Astrocyte of the spinal cord (primary cell): ENCODE measurements at regions not wholly inside any gene's neighbourhood (a gene's known extent, or its start where the extent isn't known, plus 50 kb on each side); places are given as distances from the start of the nearest gene placed in this dataset.
"Not testable (repeated sequence)": the region's sequence is repeated elsewhere in the genome, so short reads cannot be mapped to it uniquely, and the experiment has no call there.

ENCODE experiments used
- DNase-seq: peaks from one replicate; pipeline ENCODE4 v3.0.0; 2011; ENCODE audit warnings: low read depth, low spot score
- H3K4me3 ChIP-seq: 2 replicates; pipeline ENCODE4 v1.5.1; 2011; ENCODE audit warnings: low read depth, mild to moderate bottlenecking, low read length, moderate library complexity
- in situ Hi-C: cut with HindIII; loops from 2 replicates; pipeline ENCODE4 v1.10.0; 2017; ENCODE audit warnings: low sequenced_read_pairs
- TF ChIP-seq, protein P1 (sequence below): IDR thresholded peaks from 2 replicates; pipeline ENCODE4 v1.5.1; 2012; ENCODE audit warnings: low read depth, mild to moderate bottlenecking, low read length, inconsistent platforms

DNA sequence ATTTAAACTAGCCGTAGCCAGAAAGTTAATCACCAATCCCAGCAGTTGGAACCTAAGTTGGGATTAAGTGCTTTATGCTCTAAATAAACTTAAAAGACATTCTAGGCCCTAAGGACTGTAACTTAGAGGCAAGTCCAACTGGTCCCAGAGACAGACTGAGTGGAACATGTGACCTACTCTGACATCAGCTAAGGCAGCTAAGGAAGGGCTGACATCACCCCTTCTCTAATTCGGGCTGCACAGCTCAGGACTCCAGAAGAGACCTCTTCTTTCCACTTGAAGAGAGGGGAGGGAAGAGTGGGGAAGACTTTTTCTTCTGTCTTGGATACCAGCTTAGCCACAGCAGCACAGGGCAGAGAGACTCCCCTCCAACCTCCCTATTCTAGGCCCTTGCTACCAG, 565.2 kb downstream of the CDH8 start:
- no peak for DNase-seq
- TF ChIP-seq, protein P1, sequence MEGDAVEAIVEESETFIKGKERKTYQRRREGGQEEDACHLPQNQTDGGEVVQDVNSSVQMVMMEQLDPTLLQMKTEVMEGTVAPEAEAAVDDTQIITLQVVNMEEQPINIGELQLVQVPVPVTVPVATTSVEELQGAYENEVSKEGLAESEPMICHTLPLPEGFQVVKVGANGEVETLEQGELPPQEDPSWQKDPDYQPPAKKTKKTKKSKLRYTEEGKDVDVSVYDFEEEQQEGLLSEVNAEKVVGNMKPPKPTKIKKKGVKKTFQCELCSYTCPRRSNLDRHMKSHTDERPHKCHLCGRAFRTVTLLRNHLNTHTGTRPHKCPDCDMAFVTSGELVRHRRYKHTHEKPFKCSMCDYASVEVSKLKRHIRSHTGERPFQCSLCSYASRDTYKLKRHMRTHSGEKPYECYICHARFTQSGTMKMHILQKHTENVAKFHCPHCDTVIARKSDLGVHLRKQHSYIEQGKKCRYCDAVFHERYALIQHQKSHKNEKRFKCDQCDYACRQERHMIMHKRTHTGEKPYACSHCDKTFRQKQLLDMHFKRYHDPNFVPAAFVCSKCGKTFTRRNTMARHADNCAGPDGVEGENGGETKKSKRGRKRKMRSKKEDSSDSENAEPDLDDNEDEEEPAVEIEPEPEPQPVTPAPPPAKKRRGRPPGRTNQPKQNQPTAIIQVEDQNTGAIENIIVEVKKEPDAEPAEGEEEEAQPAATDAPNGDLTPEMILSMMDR = no peak
- no peak overlapping the region for H3K4me3 ChIP-seq
- in situ Hi-C loops = no loop called here

DNA sequence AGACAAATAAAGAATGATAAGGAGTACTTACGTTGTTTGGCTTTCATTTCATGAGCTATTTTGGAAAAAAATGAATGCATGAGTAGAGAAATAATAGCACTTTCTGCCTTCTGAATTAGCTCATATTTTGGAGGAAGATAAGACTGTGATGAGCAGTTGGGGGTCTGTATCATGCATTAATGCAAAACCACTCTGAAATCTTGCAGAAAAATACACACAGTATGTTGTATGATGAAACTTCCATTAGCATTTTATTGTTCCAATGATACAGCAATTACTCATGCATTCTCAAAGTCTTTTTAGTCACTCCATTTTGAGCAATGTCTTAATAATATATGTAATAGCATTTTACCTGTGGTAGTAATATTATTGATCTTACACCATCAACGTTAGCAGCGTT, 571.0 kb downstream of the CDH8 start:
- TF ChIP-seq, protein P1 = no peak
- in situ Hi-C loops = no loop called here
- no peak overlapping the region for H3K4me3 ChIP-seq
- DNase-seq = no peak

DNA sequence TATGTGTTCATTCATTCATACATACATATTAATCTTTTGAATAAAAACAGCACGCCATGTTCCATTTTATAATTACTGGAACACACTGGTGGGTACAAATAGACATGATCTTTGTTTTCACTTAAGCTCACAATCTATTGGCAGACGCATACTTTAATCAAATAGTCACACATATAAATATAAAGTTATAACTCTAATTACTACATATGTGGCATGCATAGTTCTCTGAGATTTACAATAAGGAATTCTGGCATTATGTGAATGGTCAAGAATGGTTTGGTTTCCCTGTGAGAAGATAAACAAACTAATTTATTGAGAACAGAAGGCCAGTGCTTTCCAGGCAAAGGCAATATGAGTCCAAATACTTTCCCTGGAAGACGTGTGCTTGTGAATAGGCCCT, 576.2 kb downstream of the CDH8 start:
- TF ChIP-seq, protein P1 = no peak
- in situ Hi-C loops = no loop called here
- no peak for DNase-seq
- no peak overlapping the region for H3K4me3 ChIP-seq

DNA sequence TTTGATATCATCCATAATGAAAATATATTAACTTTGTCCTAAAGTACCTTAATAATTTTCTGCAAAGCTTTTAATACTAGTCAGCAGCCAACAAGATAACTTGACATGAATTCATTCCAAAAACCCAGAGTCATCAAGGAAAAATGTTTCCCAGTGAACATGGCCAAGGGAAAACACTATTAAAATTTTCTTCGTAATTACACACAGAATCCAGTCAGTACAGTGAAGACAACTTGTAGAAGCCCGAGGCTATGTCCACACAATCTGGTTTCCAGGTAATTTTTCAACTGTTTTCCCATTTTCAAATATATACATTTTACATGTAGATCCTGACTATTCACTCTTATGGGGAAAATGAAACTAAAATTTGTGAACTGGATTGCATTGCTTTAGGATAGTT, 600.9 kb downstream of the CDH8 start:
- in situ Hi-C loops = no loop called here
- H3K4me3 ChIP-seq = no peak overlapping the region
- TF ChIP-seq, protein P1 = no peak
- DNase-seq = peak; percentile 3

DNA sequence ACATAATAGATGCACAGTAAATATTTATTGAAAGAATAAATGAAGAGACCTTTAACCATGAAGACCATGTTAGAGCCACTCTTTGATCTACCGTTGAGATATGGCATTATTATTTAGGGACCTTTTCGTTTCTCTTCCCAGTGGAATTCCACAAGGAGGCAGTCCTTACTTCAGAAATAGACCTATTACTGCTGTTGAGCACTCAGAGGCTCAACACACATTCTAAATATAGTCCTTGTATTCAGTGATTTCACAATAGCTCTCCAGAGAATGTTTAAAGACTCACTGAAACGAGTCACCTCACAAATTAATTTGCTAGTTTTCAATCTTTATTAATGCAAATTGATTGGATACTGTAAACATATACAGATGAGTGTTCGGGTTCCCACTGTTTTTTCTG, 603.8 kb downstream of the CDH8 start:
- TF ChIP-seq, protein P1 = no peak
- in situ Hi-C loops = no loop called here
- no peak overlapping the region for H3K4me3 ChIP-seq
- DNase-seq = no peak

DNA sequence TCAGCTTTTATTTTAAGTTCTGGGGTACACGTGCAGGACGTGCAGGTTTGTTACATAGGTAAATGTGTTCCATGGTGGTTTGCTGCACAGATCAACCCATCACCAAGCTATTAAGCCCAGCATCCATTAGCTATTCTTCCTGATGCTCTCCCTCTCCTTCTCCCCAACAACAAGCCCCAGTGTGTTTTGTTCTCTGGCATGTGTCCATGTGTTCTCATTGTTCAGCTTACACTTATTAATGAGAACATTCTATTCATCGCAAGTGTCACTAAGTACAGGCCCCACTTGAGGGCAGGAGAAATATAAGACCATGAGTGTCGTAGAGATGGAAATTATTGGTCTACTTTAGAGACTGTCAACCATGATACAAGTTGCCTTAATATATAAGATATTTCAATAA, 615.1 kb downstream of the CDH8 start:
- DNase-seq = no peak
- in situ Hi-C loops = no loop called here
- TF ChIP-seq, protein P1 = no peak
- H3K4me3 ChIP-seq = no peak overlapping the region

DNA sequence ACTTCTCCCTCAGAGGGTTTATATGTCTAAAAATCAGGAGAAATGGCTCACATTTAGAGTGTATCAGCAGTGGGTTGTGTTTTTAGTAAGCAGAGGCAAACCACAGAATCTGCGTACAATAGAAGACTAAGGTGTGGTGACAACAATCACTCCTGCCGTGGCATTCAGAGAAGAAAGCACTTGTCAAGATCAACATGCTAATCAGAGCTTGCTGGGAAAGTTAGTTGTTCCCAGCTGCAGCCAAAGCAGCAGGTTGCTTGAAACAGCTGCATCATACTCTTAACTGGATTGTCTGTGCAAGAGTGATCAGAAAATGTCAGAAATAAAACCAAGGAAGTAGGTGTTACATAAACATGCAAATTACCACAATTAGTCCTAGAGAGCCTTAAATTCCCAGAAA, 616.4 kb downstream of the CDH8 start:
- in situ Hi-C loops = no loop called here
- H3K4me3 ChIP-seq = no peak overlapping the region
- TF ChIP-seq, protein P1 = no peak
- no peak for DNase-seq

DNA sequence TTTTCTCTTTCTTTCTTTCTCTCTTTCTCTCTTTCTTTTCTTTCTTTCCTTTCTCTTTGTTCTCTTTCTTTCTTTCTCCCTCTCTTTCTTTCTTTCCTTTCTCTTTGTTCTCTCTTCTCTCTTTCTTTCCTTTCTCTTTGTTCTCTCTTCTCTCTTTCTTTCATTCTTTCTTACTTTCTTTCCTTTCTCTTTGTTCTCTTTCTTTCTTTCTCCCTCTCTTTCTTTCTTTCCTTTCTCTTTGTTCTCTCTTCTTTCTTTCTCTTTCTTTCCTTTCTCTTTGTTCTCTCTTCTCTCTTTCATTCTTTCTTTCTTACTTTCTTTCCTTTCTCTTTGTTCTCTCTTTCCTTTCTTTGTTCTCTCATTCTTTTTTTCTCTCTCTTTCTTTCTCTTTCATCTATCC, 617.4 kb downstream of the CDH8 start:
- DNase-seq, H3K4me3 ChIP-seq, in situ Hi-C loops: not testable (repeated sequence)
